ENCODE measurements at regions not wholly inside any gene's neighbourhood (a gene's known extent, or its start where the extent isn't known, plus 50 kb on each side); places are given as distances from the start of the nearest gene placed in this dataset.

GRCh38 chr16:58807276-58807675 is 73.2 kb upstream of the GOT2 start:
- H3K4me2 ChIP-seq (ENCODE audit: low read length) = no peak overlapping the region
- H3K27ac ChIP-seq (ENCODE audit: low read length) = no peak overlapping the region
- no peaks in the 10 kb centered on the region for H3K27me3 ChIP-seq (ENCODE audit: insufficient read depth, low read depth, low read length)
- no peaks in the 10 kb centered on the region for H3K9me3 ChIP-seq (ENCODE audit: low read length)
- H3K4me3 ChIP-seq (ENCODE audit: low read length) = no peak overlapping the region
- H3K9me2 ChIP-seq (ENCODE audit: insufficient read depth, low read length) = no peaks in the 10 kb centered on the region
- no peaks in the 10 kb centered on the region for H3K36me3 ChIP-seq (ENCODE audit: insufficient read depth, low read length)
- no peak overlapping the region for H3K9ac ChIP-seq (ENCODE audit: low read length)
- TF ChIP-seq, protein P1, sequence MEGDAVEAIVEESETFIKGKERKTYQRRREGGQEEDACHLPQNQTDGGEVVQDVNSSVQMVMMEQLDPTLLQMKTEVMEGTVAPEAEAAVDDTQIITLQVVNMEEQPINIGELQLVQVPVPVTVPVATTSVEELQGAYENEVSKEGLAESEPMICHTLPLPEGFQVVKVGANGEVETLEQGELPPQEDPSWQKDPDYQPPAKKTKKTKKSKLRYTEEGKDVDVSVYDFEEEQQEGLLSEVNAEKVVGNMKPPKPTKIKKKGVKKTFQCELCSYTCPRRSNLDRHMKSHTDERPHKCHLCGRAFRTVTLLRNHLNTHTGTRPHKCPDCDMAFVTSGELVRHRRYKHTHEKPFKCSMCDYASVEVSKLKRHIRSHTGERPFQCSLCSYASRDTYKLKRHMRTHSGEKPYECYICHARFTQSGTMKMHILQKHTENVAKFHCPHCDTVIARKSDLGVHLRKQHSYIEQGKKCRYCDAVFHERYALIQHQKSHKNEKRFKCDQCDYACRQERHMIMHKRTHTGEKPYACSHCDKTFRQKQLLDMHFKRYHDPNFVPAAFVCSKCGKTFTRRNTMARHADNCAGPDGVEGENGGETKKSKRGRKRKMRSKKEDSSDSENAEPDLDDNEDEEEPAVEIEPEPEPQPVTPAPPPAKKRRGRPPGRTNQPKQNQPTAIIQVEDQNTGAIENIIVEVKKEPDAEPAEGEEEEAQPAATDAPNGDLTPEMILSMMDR (IDR thresholded peaks at IDR 0.05; ENCODE audit: poor library complexity, severe bottlenecking) = no peak
- no peak for TF ChIP-seq REST (IDR thresholded peaks at IDR 0.05; ENCODE audit: borderline replicate concordance)
- TF ChIP-seq EZH2 (IDR thresholded peaks at IDR 0.05; ENCODE audit: borderline replicate concordance, insufficient read depth, low read length, poor library complexity, severe bottlenecking) = no peak
- TF ChIP-seq EP300 (conservative IDR thresholded peaks at IDR 0.05; ENCODE audit: poor library complexity, severe bottlenecking) = no peak
- no peak for TF ChIP-seq RAD21 (conservative IDR thresholded peaks at IDR 0.05)
- TF ChIP-seq TAF1 (IDR thresholded peaks at IDR 0.05; ENCODE audit: low read depth) = no peak
- no peak for TF ChIP-seq POLR2AphosphoS5 (IDR thresholded peaks at IDR 0.05)
- TF ChIP-seq SMC3 (conservative IDR thresholded peaks at IDR 0.05; ENCODE audit: poor library complexity) = no peak
- TF ChIP-seq MXI1 (conservative IDR thresholded peaks at IDR 0.05; ENCODE audit: poor library complexity, severe bottlenecking) = no peak
- no peaks in the 10 kb centered on the region for H3F3A ChIP-seq (ENCODE audit: insufficient read depth, low read length, poor library complexity, severe bottlenecking)
- no peaks in the 10 kb centered on the region for H3K79me2 ChIP-seq (replicated peaks; ENCODE audit: insufficient read depth, low read length)
- H4K20me1 ChIP-seq (ENCODE audit: insufficient read depth) = no peaks in the 10 kb centered on the region
- no peak overlapping the region for H2AFZ ChIP-seq (ENCODE audit: low read depth, low read length)

DNA sequence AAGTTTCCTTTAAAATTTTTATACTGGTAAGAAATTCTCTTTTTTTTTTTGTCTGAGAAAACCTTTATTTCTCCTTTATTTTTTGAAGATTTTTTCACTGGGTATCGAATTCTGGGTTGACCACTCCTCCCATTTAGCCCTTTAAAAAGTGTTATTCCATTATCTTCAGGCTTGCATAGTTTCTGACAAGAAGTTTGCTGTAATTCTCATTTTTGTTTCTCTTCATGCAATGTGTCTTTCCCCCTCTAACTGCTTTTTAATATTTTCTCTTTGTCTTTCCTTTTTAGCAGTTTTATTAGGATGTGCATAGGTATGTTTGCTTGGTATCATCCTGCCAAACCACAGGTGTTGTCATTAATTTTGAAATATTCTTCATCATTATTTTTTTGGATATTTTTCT is 67.7 kb upstream of the GOT2 start:
- no peak overlapping the region for H3K4me2 ChIP-seq (ENCODE audit: low read length)
- no peaks in the 10 kb centered on the region for H3K36me3 ChIP-seq (ENCODE audit: insufficient read depth, low read length)
- H3K9ac ChIP-seq (ENCODE audit: low read length) = no peak overlapping the region
- H3K27me3 ChIP-seq (ENCODE audit: insufficient read depth, low read depth, low read length) = no peaks in the 10 kb centered on the region
- H4K20me1 ChIP-seq (ENCODE audit: insufficient read depth) = no peaks in the 10 kb centered on the region
- TF ChIP-seq TAF1 (IDR thresholded peaks at IDR 0.05; ENCODE audit: low read depth) (no peak), RAD21 (conservative IDR thresholded peaks at IDR 0.05) (no peak), SMC3 (conservative IDR thresholded peaks at IDR 0.05; ENCODE audit: poor library complexity) (no peak), POLR2AphosphoS5 (IDR thresholded peaks at IDR 0.05) (no peak)
- TF ChIP-seq, protein P1 (IDR thresholded peaks at IDR 0.05; ENCODE audit: poor library complexity, severe bottlenecking) = no peak
- no peak overlapping the region for H3K27ac ChIP-seq (ENCODE audit: low read length)
- no peaks in the 10 kb centered on the region for H3K79me2 ChIP-seq (replicated peaks; ENCODE audit: insufficient read depth, low read length)
- no peaks in the 10 kb centered on the region for H3K9me2 ChIP-seq (ENCODE audit: insufficient read depth, low read length)
- H3F3A ChIP-seq (ENCODE audit: insufficient read depth, low read length, poor library complexity, severe bottlenecking) = no peaks in the 10 kb centered on the region
- no peaks in the 10 kb centered on the region for H3K9me3 ChIP-seq (ENCODE audit: low read length)
- H3K4me3 ChIP-seq (ENCODE audit: low read length) = no peak overlapping the region
- no peak overlapping the region for H2AFZ ChIP-seq (ENCODE audit: low read depth, low read length)

All from neural cell (in vitro differentiated cells).